GM21786 (cell line): ENCODE measurements at regions not wholly inside any gene's neighbourhood (a gene's known extent, or its start where the extent isn't known, plus 50 kb on each side); places are given as distances from the start of the nearest gene placed in this dataset.
A peak's percentile ranks its signal among the peaks of the same experiment; 100 is the strongest.
"Not testable (repeated sequence)": the region's sequence is repeated elsewhere in the genome, so short reads cannot be mapped to it uniquely, and the experiment has no call there.

Experiments
- ATAC-seq: cut with Tn5 transposase; IDR thresholded peaks from one replicate; pipeline ENCODE4 v1.9.1; 2021; ENCODE audit not compliant: unreplicated experiment

- peak; percentile 93 for ATAC-seq
These were observed 76.9 kb upstream of the SLCO2A1 start for GRCh38 chr3:134106580-134106979.

GRCh38 chr3:134105876-134106556 is 76.3 kb upstream of the SLCO2A1 start:
- no peak for ATAC-seq

GRCh38 chr3:134104031-134104430 is 74.3 kb upstream of the SLCO2A1 start:
- ATAC-seq, result no peak

GRCh38 chr3:134103470-134103869 is 73.7 kb upstream of the SLCO2A1 start:
- no peak for ATAC-seq

DNA sequence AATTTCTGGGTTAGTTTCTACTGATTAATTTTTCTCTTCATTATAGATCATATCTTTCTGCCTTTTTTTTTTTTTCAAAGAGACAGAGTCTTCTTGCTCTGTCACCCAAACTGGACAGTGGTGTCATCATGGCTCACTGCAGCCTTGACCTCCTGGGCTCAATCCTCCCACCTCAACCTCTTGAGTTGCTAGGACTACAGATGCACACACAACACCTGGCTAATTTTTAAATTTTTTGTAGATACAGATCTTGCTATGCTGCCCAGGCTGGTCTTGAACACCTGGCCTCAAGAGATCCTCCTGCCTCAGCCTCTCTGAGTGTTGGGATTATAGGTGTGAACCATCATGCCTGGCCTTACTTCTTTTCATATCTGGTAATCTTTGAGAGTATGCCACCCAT is 73.3 kb upstream of the SLCO2A1 start:
- ATAC-seq, result no peak

DNA sequence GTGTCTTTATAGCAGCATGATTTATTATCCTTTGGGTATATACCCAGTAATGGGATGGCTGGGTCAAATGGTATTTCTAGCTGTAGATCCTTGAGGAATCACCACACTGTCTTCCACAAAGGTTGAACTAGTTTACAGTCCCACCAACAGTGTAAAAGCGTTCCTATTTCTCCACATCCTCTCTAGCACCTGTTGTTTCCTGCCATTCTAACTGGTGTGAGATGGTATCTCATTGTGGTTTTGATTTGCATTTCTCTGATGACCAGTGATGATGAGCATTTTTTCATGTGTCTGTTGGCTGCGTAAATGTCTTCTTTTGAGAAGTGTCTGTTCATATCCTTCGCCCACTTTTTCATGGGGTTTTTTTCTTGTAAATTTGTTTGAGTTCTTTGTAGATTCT is 66.5 kb upstream of the SLCO2A1 start:
- ATAC-seq, result not testable (repeated sequence)

- no peak for ATAC-seq
These were observed 65.3 kb upstream of the SLCO2A1 start for GRCh38 chr3:134095005-134095404.

DNA sequence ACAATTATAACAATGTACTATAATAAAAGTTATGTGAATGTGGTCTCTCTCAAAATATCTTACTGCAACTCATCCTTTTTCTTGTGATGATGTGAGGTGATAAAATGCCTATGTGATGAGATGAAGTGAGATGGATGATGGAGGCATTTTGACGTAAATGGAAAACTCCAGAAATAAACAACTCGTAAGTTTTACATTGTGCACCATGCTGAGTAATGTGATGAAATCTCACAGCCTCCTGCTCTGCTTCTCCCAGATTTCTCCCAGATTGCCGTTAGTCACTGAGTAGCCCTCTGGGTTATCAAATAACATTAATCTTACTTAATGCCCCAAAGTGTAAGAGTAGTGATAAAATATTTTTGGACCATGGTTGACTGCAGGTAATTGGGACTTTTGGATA is 64.8 kb upstream of the SLCO2A1 start:
- ATAC-seq, result no peak

GRCh38 chr3:134093956-134094355 is 64.2 kb upstream of the SLCO2A1 start:
- no peak for ATAC-seq

DNA sequence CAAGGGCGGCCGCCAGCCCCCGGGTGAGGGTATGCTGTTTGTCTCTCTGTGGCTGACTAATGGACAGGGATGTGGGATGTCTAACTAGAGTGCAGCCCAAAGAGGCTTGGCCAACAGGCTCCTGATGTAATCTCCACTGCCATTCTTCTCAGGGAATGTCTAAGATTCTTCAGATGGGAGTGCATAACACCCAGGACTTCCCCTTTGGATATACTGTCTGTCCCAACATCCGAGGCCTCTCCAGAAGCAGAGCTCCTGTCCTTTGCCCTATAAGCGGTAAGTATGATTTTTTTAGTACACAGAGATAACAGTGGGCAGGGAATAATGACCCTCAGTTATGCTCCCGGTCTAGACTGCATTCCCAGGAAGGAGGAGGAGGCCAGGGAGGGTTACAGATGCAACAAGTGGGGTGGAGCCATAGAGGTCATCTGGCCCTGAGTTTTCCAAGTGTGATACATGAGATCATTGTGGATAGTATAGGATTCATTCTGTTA is 62.5 kb upstream of the SLCO2A1 start:
- no peak for ATAC-seq

GRCh38 chr3:134090031-134090430 is 60.3 kb upstream of the SLCO2A1 start:
- ATAC-seq, result no peak

DNA sequence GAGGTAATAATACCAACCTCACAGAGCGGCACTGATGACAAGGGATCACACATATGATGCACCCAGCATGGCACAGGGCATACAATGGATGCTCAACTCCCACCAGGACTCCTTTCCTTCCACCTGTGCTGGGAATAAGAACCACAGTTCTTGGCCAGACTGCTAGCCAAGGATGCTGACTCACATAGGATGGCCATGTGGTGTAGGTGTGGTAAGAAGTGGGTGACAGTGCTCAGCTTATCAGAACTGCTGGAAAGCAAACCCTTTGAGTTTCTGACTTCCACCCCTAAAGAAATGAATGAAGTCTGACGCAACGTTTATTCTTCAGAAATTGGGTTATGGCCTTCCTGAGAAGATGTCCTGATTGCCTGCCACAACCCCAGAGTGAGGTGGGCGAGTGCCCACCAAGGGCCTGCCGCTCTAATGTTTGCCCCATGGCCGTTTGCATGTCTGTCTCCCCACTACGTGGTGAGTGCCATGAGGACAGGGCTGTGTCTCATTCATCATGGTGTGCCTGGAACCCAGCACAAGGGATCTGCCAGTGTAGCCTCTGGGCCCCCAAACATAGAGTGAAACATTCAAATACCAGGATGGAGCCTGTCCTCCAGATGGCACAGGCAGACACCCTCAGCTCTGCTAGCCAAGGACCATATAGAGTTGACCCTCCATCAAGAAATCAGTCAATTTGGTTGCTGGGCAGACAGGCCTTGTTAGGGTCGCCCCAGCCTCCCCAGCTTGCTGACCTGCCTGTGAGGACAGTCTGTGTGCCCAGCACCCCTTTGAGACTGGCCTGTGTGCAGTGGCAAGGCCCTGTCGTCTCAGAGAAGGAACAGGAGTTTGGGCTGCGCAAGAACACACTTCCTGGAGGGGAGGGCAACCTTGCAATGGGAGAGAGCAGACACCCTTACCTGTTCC is 57.6 kb upstream of the SLCO2A1 start:
- ATAC-seq, result no peak

DNA sequence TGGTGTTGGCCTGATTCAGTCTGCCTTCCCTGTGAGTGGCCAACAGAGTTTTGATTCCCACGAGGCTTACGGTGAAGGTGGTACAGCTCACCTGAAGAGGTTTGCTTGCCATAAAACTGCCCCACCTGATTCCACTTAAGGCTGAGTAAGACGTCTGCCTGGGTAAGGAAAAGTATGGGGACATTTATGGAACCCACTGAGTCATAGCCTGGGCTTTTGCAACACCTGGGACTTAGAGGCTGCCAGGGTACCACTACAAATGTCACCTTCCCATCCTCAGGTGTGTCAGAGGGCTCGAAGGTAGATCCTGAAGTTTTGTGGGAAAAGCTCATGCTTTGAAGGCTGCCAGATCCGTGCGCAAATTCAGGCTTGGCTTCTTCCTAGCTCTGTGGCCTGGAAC is 56.9 kb upstream of the SLCO2A1 start:
- ATAC-seq, result no peak

DNA sequence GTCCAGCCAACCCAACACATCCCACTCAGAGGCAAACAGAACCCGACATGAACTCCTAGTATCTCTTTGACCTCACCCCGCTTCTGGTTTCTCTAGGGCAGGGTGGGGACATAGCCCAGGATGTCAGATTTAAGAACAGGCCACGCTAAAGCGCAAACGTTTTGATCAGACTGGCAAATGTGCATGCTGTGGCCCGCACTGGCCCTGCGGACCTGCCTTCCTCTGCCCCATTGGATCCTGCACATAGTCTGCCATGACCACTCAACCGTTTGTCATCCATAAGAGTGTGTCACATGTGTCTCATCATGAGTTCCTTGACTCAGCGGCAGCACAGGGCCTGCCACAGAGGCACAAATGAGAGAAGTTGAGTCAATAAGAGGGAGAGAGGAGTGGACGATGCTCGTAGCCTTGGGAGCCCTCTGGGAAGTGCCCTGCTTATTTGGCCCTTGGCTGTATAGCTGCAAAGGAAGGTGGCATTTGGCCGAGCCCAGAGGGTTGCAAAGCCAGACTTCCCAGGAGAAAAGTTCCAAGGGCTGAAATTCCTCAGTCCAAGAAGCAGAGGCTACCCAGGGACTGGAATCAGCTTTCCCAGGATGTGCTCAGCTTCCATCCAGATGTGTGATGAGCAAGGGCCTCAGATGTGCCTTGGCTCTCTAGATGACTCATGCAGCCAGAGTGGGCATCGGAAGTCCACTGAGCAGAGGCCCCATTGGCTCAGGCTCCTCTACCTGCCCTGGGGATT is 55.5 kb upstream of the SLCO2A1 start:
- ATAC-seq, result no peak

- ATAC-seq, result no peak
These were observed 54.7 kb upstream of the SLCO2A1 start for GRCh38 chr3:134084242-134084950.

- ATAC-seq, result no peak
These were observed 54.0 kb upstream of the SLCO2A1 start for GRCh38 chr3:134083626-134084241.

- no peak for ATAC-seq
These were observed 53.3 kb upstream of the SLCO2A1 start for GRCh38 chr3:134083008-134083407.

- no peak for ATAC-seq
These were observed 52.9 kb upstream of the SLCO2A1 start for GRCh38 chr3:134082582-134082981.

DNA sequence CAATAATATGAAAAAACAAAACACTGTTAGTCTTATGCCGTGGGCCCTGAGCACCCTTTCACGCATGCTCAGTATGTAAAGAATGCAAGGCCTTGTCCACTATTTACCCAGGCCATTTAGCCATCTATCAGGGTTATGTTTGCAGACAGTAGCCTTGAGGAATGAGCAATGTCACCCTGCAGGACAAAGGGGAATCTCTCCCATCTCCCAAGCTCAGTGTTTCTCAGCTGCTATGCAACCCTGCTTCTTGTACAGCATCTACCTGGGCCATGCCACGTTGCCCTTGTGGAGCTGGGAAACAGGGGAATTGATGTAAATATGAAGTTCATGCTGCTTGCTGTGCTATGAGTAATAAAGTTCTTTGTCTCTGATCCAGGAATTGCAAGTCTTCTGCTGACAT is 51.5 kb upstream of the SLCO2A1 start:
- ATAC-seq, result no peak

- no peak for ATAC-seq
These were observed 51.0 kb upstream of the SLCO2A1 start for GRCh38 chr3:134080761-134081160.
